ENCODE measurements at regions not wholly inside any gene's neighbourhood (a gene's known extent, or its start where the extent isn't known, plus 50 kb on each side); places are given as distances from the start of the nearest gene placed in this dataset.

- Histone ChIP-seq H3K36me3 (no peaks in the 10 kb centered on the region), H3K4me1 (no peaks in the 10 kb centered on the region), H3K27ac (no peak overlapping the region), H3K9me3 (no peaks in the 10 kb centered on the region), H3K4me3 (no peak overlapping the region), H3K27me3 (no peaks in the 10 kb centered on the region)
- no peak for TF ChIP-seq CTCF (IDR thresholded peaks at IDR 0.05)
- DNase-seq (ENCODE audit: low spot score): no peak
These were observed 207.0 kb upstream of the CDKN3 start for GRCh38 chr14:54189748-54190354.

GRCh38 chr14:54191846-54192245 lies 205.0 kb upstream of the CDKN3 start:
- DNase-seq (ENCODE audit: low spot score): no peak
- H3K36me3 ChIP-seq: no peaks in the 10 kb centered on the region
- H3K27ac ChIP-seq: no peak overlapping the region
- no peaks in the 10 kb centered on the region for H3K27me3 ChIP-seq
- H3K9me3 ChIP-seq: no peaks in the 10 kb centered on the region
- TF ChIP-seq CTCF (IDR thresholded peaks at IDR 0.05): no peak
- H3K4me1 ChIP-seq: no peaks in the 10 kb centered on the region
- no peak overlapping the region for H3K4me3 ChIP-seq

- H3K4me1 ChIP-seq: no peaks in the 10 kb centered on the region
- no peak overlapping the region for H3K4me3 ChIP-seq
- H3K36me3 ChIP-seq: no peaks in the 10 kb centered on the region
- no peak for TF ChIP-seq CTCF (IDR thresholded peaks at IDR 0.05)
- H3K27me3 ChIP-seq: no peaks in the 10 kb centered on the region
- H3K27ac ChIP-seq: no peak overlapping the region
- DNase-seq (ENCODE audit: low spot score): no peak
- no peaks in the 10 kb centered on the region for H3K9me3 ChIP-seq
These were observed 204.2 kb upstream of the CDKN3 start for GRCh38 chr14:54192610-54193009.

GRCh38 chr14:54193871-54194270 lies 202.9 kb upstream of the CDKN3 start:
- DNase-seq (ENCODE audit: low spot score): no peak
- no peak for TF ChIP-seq CTCF (IDR thresholded peaks at IDR 0.05)
- Histone ChIP-seq H3K9me3 (peaks cover 0 to 5% of the 10 kb centered on the region in 2 donors), H3K4me1 (no peaks in the 10 kb centered on the region), H3K36me3 (no peaks in the 10 kb centered on the region), H3K27me3 (no peaks in the 10 kb centered on the region), H3K4me3 (no peak overlapping the region), H3K27ac (no peak overlapping the region)

- Histone ChIP-seq H3K27ac (no peak overlapping the region), H3K4me1 (no peaks in the 10 kb centered on the region), H3K36me3 (no peaks in the 10 kb centered on the region), H3K27me3 (no peaks in the 10 kb centered on the region), H3K4me3 (no peak overlapping the region), H3K9me3 (peaks cover 0 to 5% of the 10 kb centered on the region in 2 donors)
- no peak for DNase-seq (ENCODE audit: low spot score)
- TF ChIP-seq CTCF (IDR thresholded peaks at IDR 0.05): no peak
These were observed 202.3 kb upstream of the CDKN3 start for GRCh38 chr14:54194501-54194900.

- H3K27me3 ChIP-seq: no peaks in the 10 kb centered on the region
- TF ChIP-seq CTCF (IDR thresholded peaks at IDR 0.05): no peak
- no peaks in the 10 kb centered on the region for H3K36me3 ChIP-seq
- H3K4me1 ChIP-seq: no peaks in the 10 kb centered on the region
- no peak overlapping the region for H3K4me3 ChIP-seq
- H3K27ac ChIP-seq: no peak overlapping the region
- peaks cover 0 to 5% of the 10 kb centered on the region in 2 donors for H3K9me3 ChIP-seq
- DNase-seq (ENCODE audit: low spot score): no peak
These were observed 199.4 kb upstream of the CDKN3 start for GRCh38 chr14:54197369-54197768.

Data from right atrium auricular region (tissue), 2 donors.